Trophoblast cell (in vitro differentiated cells and primary cell): ENCODE measurements at regions not wholly inside any gene's neighbourhood (a gene's known extent, or its start where the extent isn't known, plus 50 kb on each side); places are given as distances from the start of the nearest gene placed in this dataset.

Experiments
- DNase-seq, 2 donors: peaks; one replicate each; pipeline ENCODE4 v3.0.0-alpha.2; 2016
- H2AFZ ChIP-seq: 2 replicates; pipeline ENCODE4 v1.6.1; 2013; ENCODE audit warnings: low read length, moderate library complexity, mild to moderate bottlenecking; ENCODE audit not compliant: insufficient read depth, poor library complexity
- H2AK5ac ChIP-seq: 2 replicates; pipeline ENCODE4 v1.6.1; 2013; ENCODE audit warnings: mild to moderate bottlenecking, low read length
- H2BK120ac ChIP-seq: 2 replicates; pipeline ENCODE4 v1.6.1; 2013; ENCODE audit warnings: low read length, mild to moderate bottlenecking, moderate library complexity; ENCODE audit not compliant: insufficient read depth, poor library complexity
- H2BK12ac ChIP-seq: 2 replicates; pipeline ENCODE4 v1.6.1; 2013; ENCODE audit warnings: mild to moderate bottlenecking, low read length, moderate library complexity
- H2BK5ac ChIP-seq: 2 replicates; pipeline ENCODE4 v1.6.1; 2013; ENCODE audit warnings: low read length, low read depth, moderate library complexity, mild to moderate bottlenecking; ENCODE audit not compliant: poor library complexity
- H3K14ac ChIP-seq: 2 replicates; pipeline ENCODE4 v1.6.1; 2013; ENCODE audit warnings: mild to moderate bottlenecking, low read length
- H3K18ac ChIP-seq: 2 replicates; pipeline ENCODE4 v1.6.1; 2013; ENCODE audit warnings: mild to moderate bottlenecking, low read length
- H3K23ac ChIP-seq: 2 replicates; pipeline ENCODE4 v1.6.1; 2013; ENCODE audit warnings: low read length
- H3K27ac ChIP-seq: 2 replicates; pipeline ENCODE4 v1.5.1; 2013; ENCODE audit warnings: low read depth, mild to moderate bottlenecking, inconsistent platforms, low read length, moderate library complexity
- H3K27me3 ChIP-seq: 2 replicates; pipeline ENCODE4 v1.6.1; 2013; ENCODE audit warnings: inconsistent platforms, mild to moderate bottlenecking, low read length, moderate library complexity; ENCODE audit not compliant: insufficient read depth
- H3K36me3 ChIP-seq, 2 experiments: 1 replicate in 1 of 2; 2 replicates in 1 of 2; pipeline ENCODE4 v1.6.1; 2013; ENCODE audit warnings: low read length in 2 of 2, mild to moderate bottlenecking in 2 of 2, moderate library complexity in 1 of 2; ENCODE audit not compliant: insufficient read depth in 2 of 2, control insufficient read depth in 1 of 2
- H3K4ac ChIP-seq: 2 replicates; pipeline ENCODE4 v1.6.1; 2013; ENCODE audit warnings: low read depth, mild to moderate bottlenecking, low read length, moderate library complexity
- H3K4me1 ChIP-seq, 2 experiments: 1 replicate in 1 of 2; 2 replicates in 1 of 2; pipeline ENCODE4 v1.6.1; 2013; ENCODE audit warnings: low read length in 2 of 2, mild to moderate bottlenecking in 2 of 2, moderate library complexity in 1 of 2; ENCODE audit not compliant: insufficient read depth in 2 of 2, control insufficient read depth in 1 of 2
- H3K4me2 ChIP-seq: 2 replicates; pipeline ENCODE4 v1.6.1; 2013; ENCODE audit warnings: inconsistent platforms, mild to moderate bottlenecking, low read length, moderate library complexity
- H3K4me3 ChIP-seq: 2 replicates; pipeline ENCODE4 v1.5.1; 2013; ENCODE audit warnings: mild to moderate bottlenecking, low read depth, low read length, inconsistent platforms
- H3K79me1 ChIP-seq: one replicate; pipeline ENCODE4 v1.6.1; 2013; ENCODE audit warnings: low read length
- H3K79me2 ChIP-seq: 2 replicates; pipeline ENCODE4 v1.6.1; 2013; ENCODE audit warnings: low read length, mild to moderate bottlenecking; ENCODE audit not compliant: control insufficient read depth, insufficient read depth, poor library complexity
- H3K9ac ChIP-seq: 2 replicates; pipeline ENCODE4 v1.6.1; 2013; ENCODE audit warnings: mild to moderate bottlenecking, low read length
- H3K9me3 ChIP-seq: 2 replicates; pipeline ENCODE4 v1.6.1; 2013; ENCODE audit warnings: low read depth, mild to moderate bottlenecking, control low read depth, inconsistent platforms, low read length; ENCODE audit not compliant: insufficient read depth
- H4K12ac ChIP-seq: 2 replicates; pipeline ENCODE4 v1.6.1; 2013; ENCODE audit warnings: low read depth, mild to moderate bottlenecking, low read length, moderate library complexity
- H4K8ac ChIP-seq: 2 replicates; pipeline ENCODE4 v1.6.1; 2013; ENCODE audit warnings: low read depth, mild to moderate bottlenecking, low read length, moderate library complexity
- H4K91ac ChIP-seq: one replicate; pipeline ENCODE4 v1.6.1; 2013; ENCODE audit warnings: low read depth, mild to moderate bottlenecking, low read length, moderate library complexity
- WGBS: extraction: QIAGEN DNeasy Blood & Tissue Kit; methylation state at CpG from one replicate; pipeline ENCODE4 v1.1.7; 2013; ENCODE audit warnings: missing lambda C conversion rate; ENCODE audit not compliant: insufficient read length, insufficient coverage; ENCODE audit errors: extremely low coverage; 5-methylcytosine and 5-hydroxymethylcytosine counted together

- Histone ChIP-seq H3K4me1 (no peaks in the 10 kb centered on the region), H2BK12ac (no peak overlapping the region), H3K9ac (no peak overlapping the region), H3K36me3 (no peaks in the 10 kb centered on the region), H3K27me3 (no peaks in the 10 kb centered on the region), H2AK5ac (no peak overlapping the region), H3K79me2 (no peaks in the 10 kb centered on the region), H2BK5ac (no peak overlapping the region), H3K4me3 (no peak overlapping the region), H3K79me1 (no peaks in the 10 kb centered on the region), H3K23ac (no peak overlapping the region), H3K18ac (no peak overlapping the region), H4K8ac (no peak overlapping the region), H2AFZ (no peak overlapping the region), H4K12ac (no peak overlapping the region), H3K14ac (no peak overlapping the region), H3K27ac (no peak overlapping the region), H2BK120ac (no peak overlapping the region), H4K91ac (no peak overlapping the region), H3K4me2 (no peak overlapping the region), H3K9me3 (no peaks in the 10 kb centered on the region), H3K4ac (no peak overlapping the region)
- WGBS: no CpG with 5 or more reads among the region's 5 CpGs
- DNase-seq: no peak
Measured at GRCh38 chr9:73494894-73495293, 343.2 kb downstream of the ANXA1 start.

DNA sequence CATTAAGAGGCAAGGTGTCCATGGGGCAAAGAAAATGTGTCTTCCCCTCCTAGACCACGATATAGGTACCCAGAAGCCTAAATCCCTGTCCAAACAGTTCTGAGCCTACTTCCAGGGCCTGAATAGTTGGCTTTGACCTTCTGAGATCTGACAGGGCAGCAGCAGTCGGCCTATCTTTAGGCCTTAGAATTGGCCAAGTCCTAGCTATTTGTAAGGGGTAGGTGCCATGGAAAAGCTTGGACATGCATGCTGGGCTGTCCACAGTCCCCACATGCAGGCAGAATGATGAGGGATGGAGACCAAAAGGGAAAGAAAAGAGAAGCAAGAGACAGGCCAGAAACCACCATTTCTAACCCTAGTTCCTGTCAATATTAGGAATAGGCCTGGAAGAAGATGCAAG is 346.1 kb downstream of the ANXA1 start:
- H2BK12ac ChIP-seq: no peak overlapping the region
- no peaks in the 10 kb centered on the region for H3K79me1 ChIP-seq
- H3K79me2 ChIP-seq: no peaks in the 10 kb centered on the region
- no peak overlapping the region for H3K18ac ChIP-seq
- no peak overlapping the region for H2BK120ac ChIP-seq
- no peak overlapping the region for H3K9ac ChIP-seq
- no peaks in the 10 kb centered on the region for H3K27me3 ChIP-seq
- H4K12ac ChIP-seq: no peak overlapping the region
- H3K27ac ChIP-seq: no peak overlapping the region
- no peak overlapping the region for H3K4me3 ChIP-seq
- no peak overlapping the region for H3K14ac ChIP-seq
- no peak overlapping the region for H2AFZ ChIP-seq
- no peaks in the 10 kb centered on the region for H3K9me3 ChIP-seq
- no peaks in the 10 kb centered on the region for H3K36me3 ChIP-seq
- no peak overlapping the region for H3K4me2 ChIP-seq
- DNase-seq: no peak
- H4K8ac ChIP-seq: no peak overlapping the region
- no peak overlapping the region for H2AK5ac ChIP-seq
- no peak overlapping the region for H4K91ac ChIP-seq
- H3K23ac ChIP-seq: no peak overlapping the region
- H3K4ac ChIP-seq: no peak overlapping the region
- no peak overlapping the region for H2BK5ac ChIP-seq
- WGBS: no CpG with 5 or more reads among the region's 2 CpGs
- H3K4me1 ChIP-seq: no peaks in the 10 kb centered on the region

DNA sequence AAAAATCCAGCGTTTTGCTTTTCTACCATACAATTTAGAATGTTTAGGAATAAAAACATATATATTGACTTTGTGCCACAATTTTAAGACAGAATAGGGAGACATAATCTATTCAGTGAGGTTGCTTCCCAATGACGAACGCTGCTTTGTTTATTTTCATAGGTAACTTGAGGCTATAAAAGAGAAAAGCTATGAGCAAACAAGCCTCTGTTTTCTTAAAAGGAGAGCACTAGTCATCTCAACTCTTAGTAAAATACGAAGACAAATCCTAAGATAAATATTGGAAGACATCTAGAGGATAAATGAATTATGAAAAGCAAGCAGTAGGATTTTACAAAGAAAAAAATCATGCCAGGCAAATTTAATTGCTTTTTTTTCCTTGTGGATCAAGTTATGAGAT is 363.6 kb downstream of the ANXA1 start:
- H3K79me1 ChIP-seq: no peaks in the 10 kb centered on the region
- no peak overlapping the region for H2BK5ac ChIP-seq
- no CpG with 5 or more reads among the region's 4 CpGs for WGBS
- H3K4ac ChIP-seq: no peak overlapping the region
- H3K4me2 ChIP-seq: no peak overlapping the region
- H3K79me2 ChIP-seq: no peaks in the 10 kb centered on the region
- no peak overlapping the region for H3K27ac ChIP-seq
- no peaks in the 10 kb centered on the region for H3K36me3 ChIP-seq
- H3K14ac ChIP-seq: no peak overlapping the region
- H4K12ac ChIP-seq: no peak overlapping the region
- no peak for DNase-seq
- no peak overlapping the region for H2AFZ ChIP-seq
- H3K18ac ChIP-seq: no peak overlapping the region
- H2BK120ac ChIP-seq: no peak overlapping the region
- H3K4me1 ChIP-seq: no peaks in the 10 kb centered on the region
- H3K9me3 ChIP-seq: no peaks in the 10 kb centered on the region
- no peak overlapping the region for H2BK12ac ChIP-seq
- no peak overlapping the region for H3K9ac ChIP-seq
- no peak overlapping the region for H2AK5ac ChIP-seq
- H3K4me3 ChIP-seq: no peak overlapping the region
- H4K91ac ChIP-seq: no peak overlapping the region
- H3K27me3 ChIP-seq: no peaks in the 10 kb centered on the region
- no peak overlapping the region for H3K23ac ChIP-seq
- no peak overlapping the region for H4K8ac ChIP-seq

DNA sequence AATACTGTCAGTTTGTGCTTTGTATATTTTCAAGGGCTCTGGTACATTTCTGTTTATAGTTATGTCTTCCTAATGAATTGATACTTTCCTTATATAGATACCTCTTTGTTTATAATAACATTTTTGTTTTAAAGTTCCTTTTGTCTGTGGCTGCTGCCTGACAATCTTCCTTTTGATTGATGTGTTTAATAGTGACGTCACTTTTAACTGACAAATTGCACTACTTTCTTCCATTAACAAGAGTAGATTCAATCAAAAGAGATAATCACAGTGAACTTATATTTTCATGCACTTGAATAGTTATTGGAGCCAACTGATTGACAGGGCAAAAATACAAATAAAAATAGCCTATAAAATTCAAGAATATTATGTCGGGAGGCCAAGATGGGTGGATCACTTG is 371.7 kb downstream of the ANXA1 start:
- no peak for DNase-seq
- H4K8ac ChIP-seq: no peak overlapping the region
- H3K79me2 ChIP-seq: no peaks in the 10 kb centered on the region
- H3K9me3 ChIP-seq: peaks cover 2% of the 10 kb centered on the region
- H4K91ac ChIP-seq: no peak overlapping the region
- no peaks in the 10 kb centered on the region for H3K4me1 ChIP-seq
- H3K27me3 ChIP-seq: no peaks in the 10 kb centered on the region
- H3K36me3 ChIP-seq: no peaks in the 10 kb centered on the region
- H3K14ac ChIP-seq: no peak overlapping the region
- H3K9ac ChIP-seq: no peak overlapping the region
- no peak overlapping the region for H3K4me2 ChIP-seq
- H3K27ac ChIP-seq: no peak overlapping the region
- H3K4me3 ChIP-seq: no peak overlapping the region
- no peak overlapping the region for H2BK5ac ChIP-seq
- no peaks in the 10 kb centered on the region for H3K79me1 ChIP-seq
- no peak overlapping the region for H3K23ac ChIP-seq
- no peak overlapping the region for H2AFZ ChIP-seq
- no peak overlapping the region for H2BK120ac ChIP-seq
- H2BK12ac ChIP-seq: no peak overlapping the region
- no peak overlapping the region for H3K4ac ChIP-seq
- no peak overlapping the region for H3K18ac ChIP-seq
- H2AK5ac ChIP-seq: no peak overlapping the region
- H4K12ac ChIP-seq: no peak overlapping the region
- no CpG with 5 or more reads among the region's 2 CpGs for WGBS
